ENCODE measurements at regions not wholly inside any gene's neighbourhood (a gene's known extent, or its start where the extent isn't known, plus 50 kb on each side); places are given as distances from the start of the nearest gene placed in this dataset.

- H3K4me1 ChIP-seq, result no peaks in the 10 kb centered on the region
- DNase-seq (no peak), ATAC-seq (no peak)
- no peaks in the 10 kb centered on the region for H3K27me3 ChIP-seq
- no peak for TF ChIP-seq CTCF (IDR thresholded peaks at IDR 0.05)
- intact Hi-C loops (cut with DNase I), result no loop called here
- no peaks in the 10 kb centered on the region for H3K9me3 ChIP-seq
- H3K27ac ChIP-seq, result no peak overlapping the region
- no peaks in the 10 kb centered on the region for H3K36me3 ChIP-seq
- H3K4me3 ChIP-seq, result no peak overlapping the region
- whole genome bisulfite sequencing, 2 donors, result 30 to 33% methylated on average over 1 of the region's 1 CpG
Observed at GRCh38 chr5:153050496-153051179, 439.8 kb upstream of the GRIA1 start.

GRCh38 chr5:153066281-153066680 is 424.2 kb upstream of the GRIA1 start:
- no peaks in the 10 kb centered on the region for H3K36me3 ChIP-seq
- H3K4me1 ChIP-seq, result no peaks in the 10 kb centered on the region
- no peak for TF ChIP-seq CTCF (IDR thresholded peaks at IDR 0.05)
- no peak for ATAC-seq
- no peak overlapping the region for H3K4me3 ChIP-seq
- no peaks in the 10 kb centered on the region for H3K27me3 ChIP-seq
- H3K27ac ChIP-seq, result no peak overlapping the region
- no peak for DNase-seq
- intact Hi-C loops (cut with DNase I), result no loop called here
- H3K9me3 ChIP-seq, result no peaks in the 10 kb centered on the region

DNA sequence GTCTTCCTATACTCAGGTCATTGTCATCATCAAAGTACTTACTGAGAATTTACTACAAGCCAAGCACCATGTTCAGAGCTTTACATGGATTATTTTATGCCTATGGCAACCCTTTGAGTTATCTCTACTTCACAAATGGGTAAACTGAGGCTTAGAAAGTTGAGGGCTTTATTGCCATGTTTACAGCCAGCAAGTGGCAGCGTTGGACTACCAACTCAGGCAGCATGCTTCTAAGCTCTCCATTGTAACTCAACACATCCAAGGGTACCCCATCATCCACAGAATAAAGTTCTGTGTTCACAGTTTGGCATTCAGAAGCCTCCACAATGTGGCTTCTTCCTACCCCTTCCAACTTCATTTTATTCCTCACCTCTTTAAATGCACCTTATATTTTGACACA is 422.6 kb upstream of the GRIA1 start:
- intact Hi-C loops (cut with DNase I), result no loop called here
- Histone ChIP-seq H3K4me3 (no peak overlapping the region), H3K27me3 (no peaks in the 10 kb centered on the region), H3K27ac (no peak overlapping the region), H3K4me1 (no peaks in the 10 kb centered on the region), H3K36me3 (no peaks in the 10 kb centered on the region), H3K9me3 (no peaks in the 10 kb centered on the region)
- 79 to 89% methylated on average over 1 of the region's 1 CpG for WGBS, 2 donors
- ATAC-seq (no peak), DNase-seq (no peak)
- no peak for TF ChIP-seq CTCF (IDR thresholded peaks at IDR 0.05)

GRCh38 chr5:153079396-153079795 is 411.1 kb upstream of the GRIA1 start:
- Histone ChIP-seq H3K27me3 (no peaks in the 10 kb centered on the region), H3K36me3 (no peaks in the 10 kb centered on the region), H3K4me1 (no peaks in the 10 kb centered on the region), H3K27ac (no peak overlapping the region), H3K9me3 (peaks cover 0 to 2% (median 0%) of the 10 kb centered on the region in 11 donors), H3K4me3 (no peak overlapping the region)
- DNase-seq, result no peak
- intact Hi-C loops (cut with DNase I), result no loop called here
- WGBS, 2 donors, result 79 to 83% methylated on average over 5 of the region's 5 CpGs
- no peak for TF ChIP-seq CTCF (IDR thresholded peaks at IDR 0.05)
- no peak for ATAC-seq

All from heart right ventricle (tissue), 16 donors.